ENCODE measurements at regions not wholly inside any gene's neighbourhood (a gene's known extent, or its start where the extent isn't known, plus 50 kb on each side); places are given as distances from the start of the nearest gene placed in this dataset.

DNA sequence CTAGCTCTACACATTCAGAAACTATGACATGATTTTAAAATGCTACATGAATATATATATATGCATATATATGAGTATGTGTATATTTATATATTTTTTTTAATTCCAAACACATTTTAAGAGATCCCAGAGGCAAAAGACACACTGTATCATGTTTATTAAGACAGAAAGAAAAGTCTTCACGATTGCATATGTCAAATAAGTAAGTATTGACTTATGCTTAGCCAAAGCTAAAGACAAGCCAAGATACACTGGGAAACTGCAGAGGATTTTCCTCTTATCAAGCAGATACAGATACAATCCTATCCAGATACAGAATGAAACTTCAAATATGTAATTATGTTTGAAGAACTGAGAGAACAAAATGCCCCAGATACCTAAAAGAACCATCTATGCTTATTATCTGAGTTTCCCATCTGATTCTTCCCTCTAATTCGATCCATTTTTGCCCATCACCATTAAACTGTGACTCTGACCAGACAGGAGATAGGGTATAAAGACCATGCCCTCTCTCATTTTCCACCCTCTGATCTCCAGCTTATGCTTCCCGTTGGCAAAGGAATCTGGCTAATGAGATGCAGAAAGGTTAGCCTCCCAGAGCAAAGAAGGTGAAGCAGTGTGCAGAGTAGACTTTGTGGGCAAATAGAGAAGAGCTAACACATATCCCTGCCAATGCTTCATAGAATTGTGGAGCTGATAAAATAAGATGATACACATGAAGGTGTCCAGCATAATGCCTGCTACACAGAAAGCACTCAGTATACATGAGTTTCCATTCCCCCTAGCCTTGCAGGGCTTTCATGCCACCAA lies 131.0 kb upstream of the TARS1 start:
- peak overlapping the region; percentile 95 for H3K27ac ChIP-seq
- DNase-seq (ENCODE audit: low read depth, low spot score): no peak

DNA sequence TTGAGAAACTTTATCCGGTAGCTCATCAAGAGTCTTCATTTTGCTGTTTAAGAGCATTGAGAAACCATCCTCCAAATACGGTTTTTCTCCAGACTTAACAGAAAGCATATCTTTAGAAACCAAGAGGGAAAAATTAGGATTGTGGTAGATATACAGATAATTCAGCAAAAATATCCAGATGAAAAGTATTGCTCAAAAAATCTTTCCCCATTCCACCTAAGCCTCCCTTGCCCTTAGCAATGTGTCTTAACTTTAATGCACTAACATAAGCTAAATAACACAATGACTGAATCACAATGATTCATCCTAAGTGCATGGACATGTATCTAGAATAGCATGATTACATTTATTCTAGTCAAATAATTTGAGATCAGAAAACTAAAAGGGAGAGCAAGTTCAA lies 130.3 kb upstream of the TARS1 start:
- H3K27ac ChIP-seq: peak overlapping the region; percentile 95
- DNase-seq (ENCODE audit: low read depth, low spot score): peak; percentile 69

DNA sequence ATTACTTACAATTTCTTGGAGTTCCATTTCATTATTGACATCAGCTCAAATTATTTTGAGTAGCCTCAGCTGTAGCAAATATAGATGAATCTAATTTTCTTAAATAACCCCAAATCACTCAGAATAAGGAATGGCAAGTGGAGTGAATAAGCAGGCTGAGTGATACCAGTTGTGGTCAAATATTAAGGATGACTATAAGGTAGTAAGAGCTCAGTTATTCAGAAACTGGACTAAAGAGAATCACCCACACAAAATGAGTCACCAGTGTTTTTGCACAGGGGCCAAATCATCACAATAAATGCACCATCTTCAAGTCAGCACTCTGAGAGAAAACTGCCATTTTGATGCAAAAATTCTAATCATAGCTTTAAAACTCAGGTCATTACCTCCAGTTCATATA lies 128.9 kb upstream of the TARS1 start:
- H3K27ac ChIP-seq: peak overlapping the region; percentile 95

DNA sequence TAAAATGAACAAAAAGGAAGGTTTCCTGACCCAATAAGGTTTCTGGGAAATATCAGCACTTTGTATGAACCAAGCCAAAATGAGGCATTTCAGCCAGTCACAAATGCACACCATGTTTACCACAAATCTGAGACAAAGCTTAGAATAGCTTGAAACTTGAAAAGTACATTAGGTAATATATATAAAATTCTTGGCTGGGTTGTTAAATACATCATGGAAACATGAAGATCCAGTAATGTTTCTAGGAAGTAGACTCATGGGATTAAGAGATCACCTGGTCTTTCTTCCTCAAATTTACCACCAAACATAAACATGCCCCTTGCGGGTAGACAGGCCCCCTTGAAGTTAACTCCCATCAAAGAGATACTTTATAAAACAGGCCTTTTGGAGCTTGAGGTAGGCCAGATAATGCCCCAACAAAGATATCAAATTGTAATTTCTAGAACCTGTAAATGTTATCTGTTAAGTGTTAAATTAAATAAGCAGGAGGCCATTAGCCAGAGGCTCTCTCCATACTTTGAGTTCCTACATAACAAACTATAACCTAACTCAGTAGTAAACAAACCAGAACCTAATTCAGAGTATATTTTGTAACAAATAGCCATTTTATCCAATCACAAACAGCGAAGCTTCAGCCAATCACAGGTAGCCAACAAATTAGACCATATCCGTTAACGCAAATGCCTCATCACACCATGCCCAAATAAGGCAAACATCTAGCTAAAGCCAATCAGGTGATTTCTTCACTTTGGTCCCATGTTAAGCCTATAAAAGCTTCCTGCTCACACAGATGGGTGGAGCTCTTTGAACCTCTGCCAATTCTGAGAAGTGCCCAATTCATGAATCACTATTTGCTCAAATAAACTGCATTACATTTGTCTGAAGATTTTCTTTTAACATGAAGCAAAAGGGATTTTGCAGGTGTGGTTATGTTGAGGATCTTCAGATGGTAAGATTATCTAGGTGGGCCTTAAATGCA lies 127.9 kb upstream of the TARS1 start:
- peak overlapping the region; percentile 95 for H3K27ac ChIP-seq
- DNase-seq (ENCODE audit: low read depth, low spot score): peak; percentile 100

More for the DNA sequence above, 128.9 kb upstream of the TARS1 start:
- peak; percentile 93 for DNase-seq (ENCODE audit: low read depth, low spot score)

DNA sequence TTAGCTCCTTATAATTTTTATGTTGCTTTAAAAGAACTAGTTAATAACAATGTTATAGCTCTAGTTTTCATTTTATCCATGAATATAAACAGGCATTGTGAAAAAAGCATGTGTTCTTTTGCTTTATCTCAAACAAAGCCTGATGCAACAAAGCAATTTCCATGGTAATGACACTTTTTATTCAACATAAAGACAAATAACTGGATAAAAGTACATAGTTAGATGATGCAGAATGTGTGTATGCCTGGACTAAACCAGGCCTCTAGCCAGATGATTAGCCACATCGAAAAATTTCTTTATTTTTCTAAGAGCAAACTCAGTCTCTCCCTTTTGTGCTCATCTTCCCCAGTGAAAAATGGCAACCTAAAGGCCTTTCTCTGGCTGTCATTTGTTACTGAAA lies 125.6 kb upstream of the TARS1 start:
- H3K27ac ChIP-seq: no peak overlapping the region
- DNase-seq (ENCODE audit: low read depth, low spot score): no peak

DNA sequence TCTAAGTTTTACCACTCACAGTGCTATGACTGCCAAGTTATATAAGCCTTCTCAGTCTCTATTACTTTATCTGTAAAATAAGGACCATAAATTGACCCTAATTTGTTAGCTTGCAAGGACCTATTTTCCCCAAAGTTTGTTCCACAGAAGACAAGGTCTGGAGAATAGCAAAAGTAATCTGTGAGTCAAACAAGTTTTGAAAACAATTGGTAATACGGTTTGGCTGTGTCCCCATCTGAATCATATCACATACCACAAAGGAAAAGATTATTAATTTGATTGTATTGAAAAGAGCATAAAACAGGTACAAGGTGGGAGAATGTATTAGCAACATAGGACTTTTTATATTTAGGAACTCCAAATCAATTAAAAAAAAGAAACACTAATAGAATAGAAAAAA lies 124.0 kb upstream of the TARS1 start:
- H3K27ac ChIP-seq: peak overlapping the region; percentile 39

DNA sequence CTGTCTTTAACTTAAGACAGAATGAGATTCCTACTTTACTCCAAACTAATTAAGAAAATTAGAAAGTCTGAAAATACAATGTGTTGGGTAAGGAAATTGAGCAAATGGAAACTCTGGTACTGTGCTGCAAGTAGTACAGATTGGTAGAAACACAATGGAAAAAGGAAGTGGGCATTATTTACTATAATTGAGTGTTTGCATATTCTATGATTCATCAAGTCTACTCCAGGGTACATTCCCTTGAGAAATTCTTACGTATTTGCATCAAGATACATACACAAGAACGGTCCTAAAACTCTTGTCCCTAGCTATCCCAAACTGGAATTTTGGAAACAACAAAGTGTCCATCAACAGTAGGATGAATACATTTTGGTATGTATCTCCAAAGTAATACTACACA lies 123.5 kb upstream of the TARS1 start:
- no peak for DNase-seq (ENCODE audit: low read depth, low spot score)
- peak overlapping the region; percentile 39 for H3K27ac ChIP-seq

More for the DNA sequence above, 124.0 kb upstream of the TARS1 start:
- no peak for DNase-seq (ENCODE audit: low read depth, low spot score)

DNA sequence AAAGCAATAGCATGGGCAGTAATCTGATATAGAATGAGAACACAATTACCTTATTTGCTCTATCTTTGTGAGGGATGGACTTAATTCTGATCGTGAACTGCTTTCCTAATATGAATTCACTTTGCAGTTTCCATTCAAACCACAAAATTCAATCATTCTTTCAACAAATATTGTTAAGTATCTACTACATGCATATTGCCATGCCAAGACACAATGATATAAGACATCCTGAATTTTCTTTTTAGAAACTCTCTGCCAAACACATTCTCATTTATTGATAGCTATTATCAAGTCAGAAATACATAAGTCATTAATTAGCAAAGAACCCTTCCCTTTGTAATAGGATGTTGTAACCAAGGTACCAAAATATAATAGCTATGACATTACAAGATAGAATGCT lies 121.6 kb upstream of the TARS1 start:
- DNase-seq (ENCODE audit: low read depth, low spot score): no peak
- H3K27ac ChIP-seq: no peak overlapping the region

DNA sequence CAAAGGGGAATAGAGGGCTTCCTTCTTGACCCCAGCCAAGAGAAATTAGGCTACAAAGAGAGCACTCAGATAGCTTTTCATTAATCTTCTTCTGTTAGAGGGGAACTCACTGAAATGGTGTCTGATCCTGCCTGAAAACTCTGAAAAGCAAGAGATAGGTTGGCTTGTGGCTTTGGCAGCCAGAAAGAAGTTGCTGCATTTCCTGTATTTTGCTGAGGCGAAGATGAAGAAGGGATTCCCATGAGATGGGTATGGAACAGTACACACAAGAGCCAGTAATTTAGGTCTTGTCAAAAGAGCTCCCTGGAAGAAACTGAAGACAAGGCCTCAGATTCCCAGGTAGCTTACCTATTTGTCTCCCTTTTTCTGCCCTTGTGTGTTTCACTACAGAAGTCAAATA lies 120.9 kb upstream of the TARS1 start:
- DNase-seq (ENCODE audit: low read depth, low spot score): no peak
- peak overlapping the region; percentile 67 for H3K27ac ChIP-seq

DNA sequence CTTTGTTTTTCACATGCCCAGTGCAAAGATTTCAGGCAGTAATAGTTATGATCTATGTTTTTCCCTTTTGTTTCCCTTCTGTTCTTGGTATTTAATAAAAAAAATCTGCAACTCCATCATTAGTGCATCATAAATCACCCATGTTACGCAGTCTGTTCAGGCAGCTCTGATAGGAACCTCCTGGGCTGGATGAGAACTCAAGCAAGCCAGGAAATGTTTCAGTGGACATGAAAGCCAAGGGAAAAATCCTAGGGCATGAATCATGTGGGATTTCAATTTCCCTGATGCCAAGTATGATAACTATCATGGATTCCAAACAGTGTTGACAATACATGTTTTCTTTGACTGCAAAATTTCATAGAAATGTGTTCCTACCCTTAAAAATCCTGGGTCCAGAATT lies 119.7 kb upstream of the TARS1 start:
- H3K27ac ChIP-seq: peak overlapping the region; percentile 67
- DNase-seq (ENCODE audit: low read depth, low spot score): peak; percentile 70

DNA sequence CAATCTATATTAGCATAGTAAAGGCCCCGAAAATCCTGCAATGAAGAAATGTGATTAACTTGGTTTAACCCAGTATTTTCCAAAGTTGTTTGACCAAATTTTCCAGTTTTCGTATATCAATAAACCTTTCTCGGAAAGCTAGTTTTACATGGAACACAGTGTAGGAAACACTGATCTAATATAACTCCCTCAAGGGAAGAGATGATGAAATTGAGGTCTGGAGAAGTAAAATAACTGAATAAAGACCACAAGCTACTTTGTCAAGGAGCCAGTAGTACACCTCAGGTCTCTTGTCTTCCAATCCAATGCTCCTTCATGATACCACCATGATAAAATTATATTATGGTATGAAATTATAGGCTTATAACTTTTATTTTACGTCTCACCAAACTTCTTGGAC lies 118.1 kb upstream of the TARS1 start:
- H3K27ac ChIP-seq: no peak overlapping the region
- no peak for DNase-seq (ENCODE audit: low read depth, low spot score)

DNA sequence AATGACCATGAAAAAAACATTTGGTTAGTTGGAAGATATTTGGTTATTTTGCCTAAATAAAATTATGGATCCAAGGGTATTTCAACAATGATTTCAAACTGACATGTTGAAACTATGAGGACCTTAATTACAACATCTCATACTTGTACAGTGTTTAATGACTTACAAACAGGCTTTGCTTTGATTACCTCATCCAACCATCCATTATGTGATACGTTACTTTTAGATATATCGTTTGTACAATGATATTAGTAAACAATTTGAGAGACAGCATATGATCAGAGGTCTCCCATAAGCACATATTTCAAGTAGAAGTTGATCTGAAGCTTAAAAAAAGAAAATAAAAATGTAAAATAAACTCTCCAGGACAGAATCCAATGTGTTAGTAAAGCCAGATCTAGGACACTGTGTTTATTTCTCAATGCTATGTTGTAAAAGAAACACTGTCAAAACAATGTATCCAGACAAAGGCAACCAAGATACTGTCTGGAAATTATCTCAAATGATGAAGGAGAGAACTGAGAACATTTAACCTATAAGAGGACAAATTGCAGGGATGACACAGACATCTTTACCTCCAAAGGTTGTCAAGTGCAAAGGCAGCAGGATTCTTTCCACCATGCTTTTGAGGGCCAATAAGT lies 116.0 kb upstream of the TARS1 start:
- no peak for DNase-seq (ENCODE audit: low read depth, low spot score)
- no peak overlapping the region for H3K27ac ChIP-seq

DNA sequence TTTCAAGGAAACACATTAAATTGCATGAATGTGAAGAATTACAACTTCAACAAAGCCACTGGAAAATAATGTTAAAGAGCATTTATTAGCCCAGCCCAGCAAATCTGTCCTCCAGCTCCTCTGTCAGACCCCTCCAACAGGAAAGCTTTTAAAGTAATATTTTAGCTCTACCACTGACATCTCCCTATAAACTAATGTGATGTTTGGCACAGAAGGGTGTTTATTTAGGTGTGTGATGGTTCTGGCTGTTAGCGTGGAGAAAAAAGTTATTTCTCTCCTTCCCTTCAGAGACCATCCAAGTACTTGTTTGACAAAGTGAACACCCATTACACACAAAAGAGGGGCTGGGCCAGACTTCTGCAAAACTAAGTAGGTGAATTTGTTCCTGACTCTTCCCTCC lies 111.9 kb upstream of the TARS1 start:
- H3K27ac ChIP-seq: no peak overlapping the region
- no peak for DNase-seq (ENCODE audit: low read depth, low spot score)

DNA sequence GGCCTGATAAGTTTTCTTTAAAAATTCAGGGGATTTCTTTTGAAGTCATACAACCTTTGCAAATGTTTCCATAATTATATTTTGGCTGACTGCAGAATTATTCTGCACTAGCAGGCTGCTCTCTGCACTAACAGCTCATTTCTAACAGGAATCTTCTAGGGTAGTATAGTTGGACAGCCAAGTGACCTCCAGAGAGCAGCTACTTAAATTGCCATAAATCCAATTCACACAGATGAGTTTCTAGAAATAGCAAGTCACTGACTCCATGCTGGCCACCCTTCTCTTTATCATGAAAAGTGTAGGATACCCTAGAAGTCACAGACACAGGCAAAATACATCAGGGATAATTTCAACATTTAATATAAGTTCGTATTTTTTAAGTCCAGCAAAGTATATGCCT lies 110.9 kb upstream of the TARS1 start:
- H3K27ac ChIP-seq: no peak overlapping the region
- DNase-seq (ENCODE audit: low read depth, low spot score): no peak

DNA sequence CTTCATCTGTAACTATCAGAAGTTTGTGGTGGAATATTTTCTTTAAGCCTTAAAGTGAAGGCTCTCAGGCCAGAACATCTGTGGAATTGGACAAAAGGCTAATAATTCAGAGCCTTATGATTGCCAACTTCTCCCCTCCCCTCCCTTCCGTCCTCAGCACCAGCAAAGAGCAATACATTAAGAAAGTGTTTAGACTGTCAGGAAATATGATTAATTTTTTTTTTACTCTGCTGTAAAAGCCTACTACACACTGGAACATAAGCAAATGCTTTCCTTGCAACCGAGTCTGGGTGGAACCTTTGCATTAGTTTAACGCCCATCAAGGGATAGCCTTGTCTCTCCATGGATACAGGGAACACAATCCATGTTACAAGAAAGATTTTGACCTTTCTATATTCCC lies 110.3 kb upstream of the TARS1 start:
- H3K27ac ChIP-seq: no peak overlapping the region
- no peak for DNase-seq (ENCODE audit: low read depth, low spot score)

DNA sequence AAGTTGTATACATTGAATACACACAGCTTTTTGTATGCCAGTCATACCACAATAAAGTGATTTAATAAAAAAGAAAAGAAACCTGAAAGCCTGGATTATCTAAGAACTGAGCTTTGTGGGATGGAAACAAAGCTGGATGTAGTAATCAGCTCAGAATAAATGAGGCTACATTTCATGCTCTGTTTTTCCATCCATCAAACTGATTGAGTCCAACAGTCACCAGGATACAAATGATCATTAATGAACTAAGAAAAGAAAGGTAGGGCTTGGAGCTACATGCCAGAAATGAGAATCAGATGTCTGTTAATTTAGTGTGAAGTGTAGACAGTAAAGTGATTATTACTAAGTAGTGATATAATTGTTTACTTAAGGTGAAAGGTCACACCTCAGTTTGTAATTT lies 109.8 kb upstream of the TARS1 start:
- DNase-seq (ENCODE audit: low read depth, low spot score): no peak
- no peak overlapping the region for H3K27ac ChIP-seq

DNA sequence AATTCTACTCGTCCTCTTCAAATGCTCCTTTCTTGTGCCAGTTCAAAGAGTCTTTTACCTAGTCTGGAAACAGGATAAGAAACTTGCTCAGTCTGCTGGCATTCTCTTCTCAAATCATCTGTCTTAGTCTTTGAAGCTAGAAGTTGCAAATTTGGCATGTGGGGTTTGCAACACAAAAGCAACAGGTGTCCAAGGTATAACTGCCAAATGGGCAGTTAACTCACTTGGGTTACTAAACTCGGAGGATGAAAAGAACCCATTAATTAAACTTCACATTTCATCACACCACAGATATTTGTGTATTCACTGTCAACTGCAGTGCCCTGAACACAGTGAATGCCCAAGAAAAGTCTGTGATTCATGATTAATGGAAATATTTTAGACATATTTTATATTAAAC lies 108.0 kb upstream of the TARS1 start:
- no peak overlapping the region for H3K27ac ChIP-seq
- DNase-seq (ENCODE audit: low read depth, low spot score): no peak

DNA sequence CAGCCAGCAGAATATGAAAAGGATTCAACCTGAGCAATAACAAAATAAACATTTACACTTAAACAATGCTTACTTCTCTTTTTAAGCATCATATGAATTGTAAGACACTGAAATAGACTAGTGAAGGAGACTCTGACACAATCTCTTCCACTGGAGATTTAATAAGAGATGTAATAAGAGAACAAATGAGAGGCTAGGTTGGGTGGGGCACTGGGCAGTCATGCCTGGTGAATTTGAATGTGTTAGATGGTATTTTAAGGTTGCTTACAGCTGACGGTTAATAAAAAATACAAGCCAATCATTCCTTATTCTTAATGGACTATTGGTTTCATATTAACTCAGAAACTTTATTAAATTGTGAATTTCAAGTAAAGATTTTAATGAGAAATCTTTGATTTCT lies 105.9 kb upstream of the TARS1 start:
- no peak for DNase-seq (ENCODE audit: low read depth, low spot score)
- H3K27ac ChIP-seq: no peak overlapping the region

DNA sequence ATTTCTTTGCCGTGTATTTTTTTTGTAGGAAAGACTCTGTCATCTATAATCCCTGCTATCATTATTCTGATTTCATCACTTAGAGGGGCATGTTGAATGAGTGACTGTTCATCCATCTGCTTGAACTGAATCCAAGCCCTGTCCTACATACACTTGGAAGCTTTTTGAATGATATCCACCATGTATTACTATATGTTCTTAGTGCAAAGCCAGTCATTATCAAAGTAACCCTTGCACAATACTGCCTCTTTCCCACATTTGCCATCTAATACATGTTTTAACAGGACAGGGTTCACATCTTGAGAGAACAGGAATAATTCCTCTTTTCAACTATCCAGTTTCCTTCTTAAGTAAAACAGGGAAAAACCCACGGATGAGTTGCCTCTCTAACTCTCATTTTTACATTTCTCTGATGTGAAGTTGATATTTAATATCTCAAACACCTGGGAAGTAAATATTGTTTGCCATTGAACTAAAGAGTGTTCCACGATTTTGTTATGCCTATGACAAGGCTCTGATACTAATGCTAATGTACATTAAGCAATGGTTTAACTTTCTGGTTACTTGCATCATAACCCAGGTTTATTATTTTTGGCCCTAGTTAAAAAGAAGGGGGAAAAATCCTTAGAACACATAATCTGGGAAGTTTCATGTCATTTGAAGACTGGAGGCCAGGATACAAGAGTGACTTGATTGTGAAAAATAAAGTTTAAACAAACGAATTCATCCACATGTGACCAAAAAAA lies 103.7 kb upstream of the TARS1 start:
- DNase-seq (ENCODE audit: low read depth, low spot score): no peak
- peak overlapping the region; percentile 86 for H3K27ac ChIP-seq

DNA sequence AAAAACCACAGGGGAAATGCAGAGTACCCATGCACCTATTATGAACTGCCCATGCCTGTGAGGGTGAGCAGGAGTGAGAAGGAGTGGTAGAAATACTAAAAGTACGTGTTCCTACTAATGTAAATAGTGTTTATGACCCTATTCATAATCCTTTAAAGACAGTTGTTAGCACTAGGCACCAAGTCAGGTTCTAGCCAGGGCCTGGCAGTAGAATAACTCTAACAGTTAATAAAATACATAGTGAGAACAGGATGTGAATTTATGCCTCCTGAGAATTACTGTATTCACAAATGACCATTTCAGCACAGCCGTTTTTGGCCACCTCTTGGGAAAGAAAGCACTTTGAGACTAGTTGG lies 103.2 kb upstream of the TARS1 start:
- peak overlapping the region; percentile 86 for H3K27ac ChIP-seq
- no peak for DNase-seq (ENCODE audit: low read depth, low spot score)
